ENCODE measurements at regions not wholly inside any gene's neighbourhood (a gene's known extent, or its start where the extent isn't known, plus 50 kb on each side); places are given as distances from the start of the nearest gene placed in this dataset.
A peak's percentile ranks its signal among the peaks of the same experiment; 100 is the strongest.
"Not testable (repeated sequence)": the region's sequence is repeated elsewhere in the genome, so short reads cannot be mapped to it uniquely, and the experiment has no call there.

DNA sequence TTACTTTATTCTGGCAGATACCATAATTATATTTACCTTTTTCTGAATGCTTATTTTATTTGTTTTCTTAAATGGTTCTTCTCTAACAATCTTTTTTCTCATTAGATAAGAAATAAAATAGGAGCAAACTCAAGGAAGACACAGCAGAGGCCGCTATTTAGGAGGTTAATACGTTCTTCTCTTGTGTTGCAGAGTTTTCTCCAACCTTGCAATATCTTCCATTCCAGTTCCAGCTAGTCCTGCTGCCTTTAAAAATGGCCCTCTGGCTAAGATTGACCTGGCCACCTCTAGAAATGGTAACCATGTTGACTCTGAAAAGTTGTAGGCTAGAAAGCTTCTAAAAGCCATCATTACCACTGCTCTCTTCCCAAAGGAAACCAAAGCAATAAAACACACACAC lies 718.8 kb downstream of the MAT2B start:
- DNase-seq: peak; percentile 2

- no peak for DNase-seq
These were observed 719.4 kb downstream of the MAT2B start for GRCh38 chr5:164224772-164225171.

GRCh38 chr5:164230341-164230740 lies 724.9 kb downstream of the MAT2B start:
- DNase-seq: no peak

- DNase-seq: no peak
These were observed 728.4 kb downstream of the MAT2B start for GRCh38 chr5:164233791-164234190.

DNA sequence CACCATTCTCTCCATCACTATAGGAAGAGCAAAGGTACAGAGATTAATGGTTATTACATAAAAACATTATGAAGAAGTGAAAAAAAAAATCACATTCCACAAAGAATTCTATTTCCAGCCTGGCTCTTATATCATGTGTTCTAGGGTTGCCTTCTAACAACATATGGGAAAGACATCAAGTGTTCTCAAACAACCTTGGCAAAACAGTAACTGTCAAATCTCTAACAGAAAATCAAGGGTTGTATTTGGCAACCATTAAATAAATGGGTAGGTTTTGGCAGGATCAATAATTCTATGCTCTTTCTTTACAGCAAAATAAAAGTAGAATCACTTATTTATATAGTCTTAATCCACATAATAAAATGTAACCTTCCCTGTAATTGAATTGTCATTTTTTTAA lies 728.9 kb downstream of the MAT2B start:
- DNase-seq: no peak

- DNase-seq: no peak
These were observed 730.0 kb downstream of the MAT2B start for GRCh38 chr5:164235300-164235891.

GRCh38 chr5:164237486-164237885 lies 732.1 kb downstream of the MAT2B start:
- DNase-seq: no peak

GRCh38 chr5:164251781-164252180 lies 746.4 kb downstream of the MAT2B start:
- DNase-seq: not testable (repeated sequence)

DNA sequence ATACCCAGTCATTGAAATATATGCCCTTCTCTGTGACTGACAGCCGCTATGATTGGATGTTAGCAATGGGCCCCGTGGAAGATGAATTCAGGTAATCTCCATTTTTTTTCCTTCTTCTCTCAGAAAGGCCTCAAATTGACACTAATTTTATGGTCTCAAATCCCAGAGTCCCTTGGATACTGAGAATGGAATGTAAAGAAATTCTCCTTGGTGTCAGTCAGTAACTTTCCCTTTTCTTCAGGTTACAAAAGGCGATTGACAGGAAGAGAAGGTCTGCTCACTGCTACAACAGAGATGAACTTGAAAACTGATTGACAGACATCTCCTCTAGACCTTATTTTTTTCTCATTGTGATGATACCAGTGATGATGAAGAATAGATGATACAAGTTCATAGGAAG lies 748.3 kb downstream of the MAT2B start:
- DNase-seq: no peak

DNA sequence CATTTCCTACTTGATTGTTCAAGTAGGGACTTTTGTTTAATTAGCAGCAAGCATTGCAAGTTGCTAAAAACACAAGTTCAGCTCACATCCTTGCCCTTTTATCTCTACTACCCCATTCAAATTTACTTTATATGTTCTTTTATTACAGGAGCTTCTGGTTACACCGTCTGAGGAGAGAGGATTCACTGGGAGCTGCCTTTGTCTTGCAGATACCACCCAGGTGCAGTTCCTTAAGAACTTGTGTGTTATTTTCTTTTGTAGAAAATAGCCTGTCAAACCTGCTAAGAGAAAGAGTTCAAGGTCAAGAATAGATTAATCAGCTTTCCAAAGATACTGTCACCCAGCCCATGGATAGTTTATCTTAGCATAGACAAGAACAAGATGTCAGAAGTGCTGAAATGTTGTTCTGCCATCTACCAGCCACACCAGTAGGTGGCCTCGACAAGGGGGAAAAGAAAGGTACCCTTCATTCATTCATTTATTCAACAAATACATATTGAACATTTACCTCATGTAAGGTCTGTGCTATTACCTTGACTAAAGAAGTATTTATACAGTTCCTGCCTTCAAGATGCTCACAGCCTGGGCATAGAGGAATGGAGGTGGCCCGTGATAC lies 750.3 kb downstream of the MAT2B start:
- DNase-seq: no peak

GRCh38 chr5:164256351-164256750 lies 750.9 kb downstream of the MAT2B start:
- no peak for DNase-seq

DNA sequence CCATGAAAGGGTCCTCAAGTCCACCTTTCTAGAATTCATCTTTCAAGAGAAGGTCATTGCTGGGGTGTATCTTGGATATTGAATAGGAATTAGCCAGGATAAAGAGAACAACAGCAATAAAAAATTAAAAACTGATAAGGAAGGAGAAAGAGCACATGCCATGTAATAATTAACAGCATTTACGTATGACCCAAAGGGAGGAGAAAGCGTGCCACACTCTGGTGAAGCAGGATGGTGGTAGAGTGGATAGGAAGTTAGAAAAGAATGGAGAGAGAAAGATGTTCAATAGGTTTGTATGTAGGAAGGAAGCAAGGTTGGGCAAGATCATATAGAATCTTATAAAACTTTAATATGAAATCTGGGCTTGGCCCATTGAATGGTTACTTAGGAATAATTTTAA lies 751.5 kb downstream of the MAT2B start:
- DNase-seq: no peak

- no peak for DNase-seq
These were observed 760.1 kb downstream of the MAT2B start for GRCh38 chr5:164265566-164265965.

DNA sequence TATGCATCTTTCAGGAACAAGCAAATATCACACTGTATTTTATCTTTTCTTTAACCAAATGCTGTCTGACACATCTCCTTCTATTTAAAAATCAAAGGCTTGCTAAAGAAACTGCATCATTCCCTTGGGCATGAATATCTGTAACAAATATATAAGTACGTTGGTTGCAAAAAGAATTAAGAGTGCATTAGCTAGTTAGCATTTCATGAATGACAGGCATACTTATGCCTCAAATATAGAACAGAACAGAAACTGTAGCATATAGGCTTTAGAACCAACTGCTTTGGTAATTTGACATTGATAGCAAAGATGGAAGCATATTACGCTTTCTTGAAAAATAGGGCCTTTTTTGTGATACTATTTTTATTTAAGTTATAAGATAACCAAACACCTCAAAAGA lies 761.2 kb downstream of the MAT2B start:
- DNase-seq: no peak

DNA sequence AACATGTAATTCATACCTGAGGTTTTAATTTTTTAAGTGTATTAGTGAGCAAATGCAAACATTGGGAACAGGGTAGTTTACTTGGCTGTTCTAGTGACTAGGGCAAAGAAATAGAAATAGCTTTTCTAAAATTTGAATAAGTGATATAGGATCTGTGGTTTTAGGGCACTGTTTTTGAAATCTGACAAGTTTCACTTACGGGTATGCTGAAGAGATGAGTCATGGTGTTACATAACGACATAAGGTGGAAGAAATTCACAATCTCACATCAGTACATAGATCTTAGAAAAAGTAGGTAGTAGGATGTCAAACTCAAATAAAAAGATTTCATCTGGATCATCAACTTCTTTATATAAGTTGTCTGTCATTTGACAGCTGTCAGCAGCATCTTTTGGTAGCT lies 772.3 kb downstream of the MAT2B start:
- DNase-seq: peak; percentile 42

- DNase-seq: no peak
These were observed 784.1 kb downstream of the MAT2B start for GRCh38 chr5:164289526-164289925.

DNA sequence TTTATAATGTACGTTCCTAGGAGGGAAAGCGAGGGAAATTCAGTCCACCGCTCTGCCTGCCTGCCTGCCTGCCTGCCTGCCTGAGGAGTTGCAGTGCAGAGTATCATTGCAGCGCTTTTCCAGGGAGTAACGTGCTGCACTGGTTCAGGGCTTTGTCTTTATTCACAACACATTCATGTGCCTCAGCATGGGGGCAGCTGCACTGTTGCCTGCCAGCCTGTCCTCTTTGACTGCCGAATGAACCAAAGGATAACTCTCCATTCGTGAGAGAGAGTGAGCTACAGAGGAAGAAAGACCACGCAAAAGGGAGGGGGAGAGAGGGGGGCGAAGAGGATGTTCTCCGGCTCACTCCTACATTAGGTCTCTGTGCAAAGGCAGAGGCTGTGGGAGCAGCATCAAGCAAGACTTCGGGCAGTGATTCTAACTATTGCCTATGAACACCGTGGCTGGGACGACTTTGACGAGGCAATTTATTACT lies 791.2 kb downstream of the MAT2B start:
- no peak for DNase-seq

DNA sequence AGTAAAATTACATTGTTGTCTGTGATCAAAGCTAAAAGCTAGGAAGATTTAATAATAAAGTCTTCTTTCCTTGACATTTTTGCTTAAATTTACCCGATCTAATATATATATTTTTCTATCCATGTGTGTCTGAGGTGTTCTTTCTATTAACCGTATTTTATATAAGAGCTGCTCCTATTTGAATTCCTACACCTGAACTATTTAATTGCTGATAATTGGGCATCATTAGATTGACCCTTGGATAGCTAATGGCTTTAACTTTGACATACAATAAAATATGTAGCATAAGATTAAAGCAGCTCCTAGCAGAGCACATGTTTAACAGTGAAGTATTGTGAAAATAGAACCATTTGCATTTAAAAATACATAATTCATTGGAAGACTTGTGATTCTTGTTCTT lies 792.7 kb downstream of the MAT2B start:
- no peak for DNase-seq

GRCh38 chr5:164300295-164300694 lies 794.9 kb downstream of the MAT2B start:
- no peak for DNase-seq

- no peak for DNase-seq
These were observed 795.7 kb downstream of the MAT2B start for GRCh38 chr5:164301136-164301535.

- DNase-seq: no peak
These were observed 796.3 kb downstream of the MAT2B start for GRCh38 chr5:164301708-164302107.

- DNase-seq: no peak
These were observed 797.3 kb downstream of the MAT2B start for GRCh38 chr5:164302533-164303235.

GRCh38 chr5:164303646-164304215 lies 798.3 kb downstream of the MAT2B start:
- no peak for DNase-seq

- no peak for DNase-seq
These were observed 801.2 kb downstream of the MAT2B start for GRCh38 chr5:164306662-164307061.
